LNCaP clone FGC (cell line): ENCODE measurements at regions not wholly inside any gene's neighbourhood (a gene's known extent, or its start where the extent isn't known, plus 50 kb on each side); places are given as distances from the start of the nearest gene placed in this dataset.

Source experiments
- DNase-seq: peaks from one replicate; pipeline ENCODE4 v3.0.0-alpha.2; 2011; ENCODE audit warnings: low read depth
- H3K4me3 ChIP-seq: 2 replicates; pipeline ENCODE4 v1.5.1; 2011; ENCODE audit warnings: mild to moderate bottlenecking, low read depth, low read length, control low read depth
- CTCF ChIP-seq: IDR thresholded peaks from 2 replicates; pipeline ENCODE4 v1.5.1; 2012; ENCODE audit warnings: mild to moderate bottlenecking; ENCODE audit not compliant: control insufficient read depth, insufficient read depth; ENCODE audit errors: extremely low read depth

- no peak for DNase-seq
- H3K4me3 ChIP-seq, result no peak overlapping the region
- no peak for TF ChIP-seq CTCF
These were observed 866.8 kb upstream of the TENM4 start for GRCh38 chr11:80307676-80308075.

GRCh38 chr11:80297858-80298632, 857.2 kb upstream of the TENM4 start:
- TF ChIP-seq CTCF, result no peak
- H3K4me3 ChIP-seq, result no peak overlapping the region
- DNase-seq, result no peak

GRCh38 chr11:80293293-80293692, 852.5 kb upstream of the TENM4 start:
- no peak for TF ChIP-seq CTCF
- no peak for DNase-seq
- no peak overlapping the region for H3K4me3 ChIP-seq

- no peak for DNase-seq
- TF ChIP-seq CTCF, result no peak
- no peak overlapping the region for H3K4me3 ChIP-seq
These were observed 844.3 kb upstream of the TENM4 start for GRCh38 chr11:80284946-80285785.

- no peak for DNase-seq
- no peak for TF ChIP-seq CTCF
- no peak overlapping the region for H3K4me3 ChIP-seq
These were observed 841.8 kb upstream of the TENM4 start for GRCh38 chr11:80282643-80283042.

- H3K4me3 ChIP-seq, result 0 out of 2 replicates have a peak overlapping the region, but pooled peaks have one; percentile 9
- TF ChIP-seq CTCF, result no peak
- DNase-seq, result peak; percentile 90
These were observed 840.4 kb upstream of the TENM4 start for GRCh38 chr11:80281194-80281593.
